HG03432 (cell line): ENCODE measurements at regions not wholly inside any gene's neighbourhood (a gene's known extent, or its start where the extent isn't known, plus 50 kb on each side); places are given as distances from the start of the nearest gene placed in this dataset.
A peak's percentile ranks its signal among the peaks of the same experiment; 100 is the strongest.
"Not testable (repeated sequence)": the region's sequence is repeated elsewhere in the genome, so short reads cannot be mapped to it uniquely, and the experiment has no call there.

ENCODE experiments used
- ATAC-seq: cut with Tn5 transposase; IDR thresholded peaks from one replicate; pipeline ENCODE4 v1.9.1; 2021; ENCODE audit warnings: mild to moderate bottlenecking, moderate library complexity; ENCODE audit not compliant: unreplicated experiment

DNA sequence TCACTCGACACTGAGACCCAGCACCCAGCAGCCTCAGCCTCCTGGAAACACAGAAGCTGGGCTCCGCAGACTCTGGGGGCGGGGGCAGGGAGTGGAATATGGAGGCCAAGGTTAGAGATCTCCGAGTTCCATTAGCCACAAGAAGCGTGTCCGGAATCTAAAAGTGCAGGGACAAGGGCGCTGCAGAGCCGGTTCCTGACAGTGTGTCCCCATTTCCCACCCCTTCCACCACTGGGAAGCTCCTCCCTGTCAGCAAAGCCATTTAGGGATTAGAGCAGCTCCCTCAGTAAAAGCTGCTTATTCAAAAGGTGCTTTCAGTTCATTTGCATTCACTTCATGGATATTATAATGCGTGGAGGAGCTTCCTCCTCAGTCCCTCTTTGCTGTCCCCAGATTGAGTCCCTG is 74.1 kb upstream of the HSPA9 start:
- ATAC-seq: peak; percentile 34

DNA sequence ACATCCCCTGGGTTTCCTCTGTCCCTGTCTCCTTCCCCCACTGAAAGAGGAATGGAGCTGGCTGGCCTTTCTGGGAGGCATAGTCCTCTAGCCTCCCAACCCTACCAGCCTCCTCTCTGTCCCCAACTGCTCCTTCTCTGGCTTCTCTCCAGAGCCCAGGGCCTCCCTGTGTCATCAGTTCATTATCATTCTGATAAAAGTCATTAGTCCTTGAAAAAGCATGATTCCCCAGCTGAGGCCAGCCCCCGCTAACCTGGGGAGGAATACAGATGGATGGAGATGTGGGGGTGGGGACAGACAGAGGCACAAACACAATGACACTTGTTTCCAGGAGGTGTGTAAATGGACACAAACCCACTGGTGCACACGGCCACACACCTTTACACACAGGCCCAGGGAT is 73.6 kb upstream of the HSPA9 start:
- no peak for ATAC-seq

DNA sequence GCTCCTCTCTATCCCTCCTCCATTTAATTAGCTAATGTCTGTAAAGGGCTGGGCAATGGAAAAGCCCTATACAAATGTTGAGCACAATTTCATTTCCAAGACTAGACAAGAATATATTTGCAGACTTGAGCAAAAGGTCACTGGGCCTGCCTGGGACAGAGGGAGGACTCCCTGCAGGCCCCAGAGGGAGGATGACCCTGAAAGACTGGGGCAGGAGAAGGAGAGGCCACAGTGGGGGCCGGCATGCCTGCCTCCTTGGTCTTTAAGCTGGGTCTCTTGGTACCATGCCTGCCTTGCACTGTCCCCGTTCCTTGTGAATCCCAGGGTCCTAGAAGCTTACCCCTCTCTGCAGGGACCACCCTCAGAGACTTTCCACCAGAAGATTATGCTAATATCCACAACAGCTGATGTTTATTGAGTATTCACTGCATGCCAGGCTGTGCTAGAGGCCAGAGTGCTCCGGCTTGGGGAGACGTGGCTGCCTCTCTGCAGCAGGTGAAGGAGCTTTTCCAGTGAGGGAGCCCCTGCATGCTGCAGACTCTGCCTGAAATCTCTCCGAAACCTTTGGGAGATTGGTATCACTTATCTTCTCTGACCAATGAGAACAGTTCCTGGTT is 72.7 kb upstream of the HSPA9 start:
- no peak for ATAC-seq

DNA sequence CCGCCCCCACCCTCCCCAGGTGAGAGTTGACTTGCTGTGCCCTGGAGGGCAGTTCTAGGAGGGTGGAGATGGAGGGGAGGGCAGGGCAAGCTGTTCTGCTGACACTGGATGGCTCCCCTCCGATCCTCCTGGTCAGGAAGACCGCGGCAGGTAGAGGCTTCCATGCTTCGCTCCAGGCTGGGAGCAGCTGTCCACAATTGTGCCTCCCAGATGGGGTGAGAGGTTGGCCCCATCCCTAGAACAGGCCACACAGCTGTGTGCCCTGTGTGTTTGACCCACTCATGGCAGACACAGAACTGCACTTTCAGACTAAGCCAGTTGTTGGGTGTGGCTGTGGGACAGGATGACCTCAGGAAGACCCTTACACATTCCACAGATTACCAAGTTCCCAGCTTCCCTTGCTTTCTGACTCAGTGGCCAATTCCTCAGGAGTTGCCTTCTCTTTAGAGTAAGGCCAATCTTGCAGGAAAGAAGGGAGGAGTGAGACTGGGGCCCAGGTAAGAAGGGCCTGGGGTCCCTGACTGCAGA is 72.1 kb upstream of the HSPA9 start:
- ATAC-seq: no peak

DNA sequence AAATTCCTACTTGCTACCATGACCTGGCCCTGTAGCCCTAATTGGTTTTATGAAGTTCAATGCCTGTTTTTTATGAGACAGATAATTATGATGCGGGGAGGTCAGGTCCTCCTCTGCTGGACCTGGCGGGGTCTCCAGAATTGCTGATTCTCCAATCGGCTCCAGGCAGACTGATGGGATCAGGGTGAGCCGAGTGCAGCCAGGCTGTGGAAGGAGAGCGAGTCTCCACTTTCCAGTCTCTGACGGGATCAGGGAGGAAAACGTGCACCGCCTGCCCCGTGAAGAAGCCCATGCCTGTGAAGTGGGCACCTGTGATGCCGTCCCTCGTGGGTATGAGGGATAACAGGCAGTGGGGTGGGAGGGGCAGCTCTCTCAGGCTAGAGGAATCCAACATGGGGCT is 71.5 kb upstream of the HSPA9 start:
- ATAC-seq: no peak

DNA sequence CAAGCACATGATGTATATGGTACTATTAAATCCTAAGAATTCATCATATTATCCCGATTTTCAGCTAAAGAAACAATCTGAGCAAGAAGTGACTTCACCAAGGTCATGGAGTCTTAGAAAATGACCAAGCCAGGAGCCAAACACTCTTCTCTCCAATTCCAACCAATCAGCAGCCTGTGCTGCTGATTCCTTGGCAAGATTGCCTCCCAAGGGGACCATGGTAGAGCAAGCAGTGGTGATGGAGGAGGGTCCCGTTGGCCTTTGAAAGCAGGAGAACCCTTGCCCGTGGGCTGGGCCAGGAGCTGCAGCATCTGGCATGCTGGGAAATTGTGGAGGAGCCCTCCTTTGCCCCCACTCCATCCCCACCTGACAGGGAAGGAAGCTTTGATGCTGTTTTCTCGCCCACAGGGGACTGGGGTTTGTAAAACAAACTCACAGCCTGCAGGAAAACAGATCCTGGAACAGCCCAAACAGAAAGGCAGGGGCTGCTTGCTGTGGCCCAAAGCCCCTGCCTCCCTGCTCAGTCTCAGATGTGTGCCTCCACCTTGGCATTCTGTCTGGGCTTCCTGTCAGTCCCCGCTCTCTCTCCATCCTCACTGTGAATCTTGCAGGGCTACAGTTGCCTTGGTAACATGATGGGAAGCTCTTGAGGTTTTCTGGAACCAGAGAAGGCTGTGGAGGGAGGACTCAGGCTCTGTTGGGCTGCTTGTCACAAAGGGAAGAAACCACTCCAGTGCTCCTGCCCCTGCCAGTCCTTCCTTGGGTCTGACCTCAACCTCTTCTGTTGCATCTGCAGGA is 70.8 kb upstream of the HSPA9 start:
- no peak for ATAC-seq

DNA sequence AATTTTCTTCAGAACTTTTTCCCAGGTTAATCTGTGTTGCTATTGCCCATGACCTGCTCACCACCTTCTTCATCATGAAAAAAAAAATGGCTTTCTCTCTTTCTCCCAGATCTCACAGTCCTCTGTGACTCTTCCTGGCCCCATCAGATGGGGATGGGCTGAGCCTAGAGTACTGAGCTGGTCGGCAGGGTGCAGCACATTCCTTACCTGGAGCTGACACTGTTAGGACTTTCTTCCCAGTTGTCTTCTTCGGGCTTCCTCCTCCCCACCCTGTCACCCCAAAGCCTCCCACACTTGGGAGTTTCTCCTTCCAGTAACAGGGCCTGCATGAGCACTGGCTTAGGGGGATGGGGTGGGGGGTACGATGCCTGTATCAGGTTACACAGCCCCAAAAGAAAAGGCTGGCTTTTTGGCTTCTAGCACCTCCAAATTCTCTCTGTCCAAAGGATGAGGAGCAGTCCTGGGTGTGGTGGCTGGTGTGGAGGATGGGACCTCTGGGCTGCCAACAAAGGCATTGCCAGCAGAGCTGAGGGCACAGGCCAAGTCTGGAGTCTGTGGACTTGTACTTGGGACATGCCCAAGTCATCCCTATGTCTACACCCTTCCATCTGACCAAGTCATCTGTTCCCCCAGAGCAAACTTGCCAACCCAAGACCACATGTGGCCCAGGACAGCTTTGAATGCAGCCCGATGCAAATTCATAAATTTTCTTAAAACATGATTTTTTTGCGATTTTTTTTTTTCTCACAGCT is 68.0 kb upstream of the HSPA9 start:
- no peak for ATAC-seq

DNA sequence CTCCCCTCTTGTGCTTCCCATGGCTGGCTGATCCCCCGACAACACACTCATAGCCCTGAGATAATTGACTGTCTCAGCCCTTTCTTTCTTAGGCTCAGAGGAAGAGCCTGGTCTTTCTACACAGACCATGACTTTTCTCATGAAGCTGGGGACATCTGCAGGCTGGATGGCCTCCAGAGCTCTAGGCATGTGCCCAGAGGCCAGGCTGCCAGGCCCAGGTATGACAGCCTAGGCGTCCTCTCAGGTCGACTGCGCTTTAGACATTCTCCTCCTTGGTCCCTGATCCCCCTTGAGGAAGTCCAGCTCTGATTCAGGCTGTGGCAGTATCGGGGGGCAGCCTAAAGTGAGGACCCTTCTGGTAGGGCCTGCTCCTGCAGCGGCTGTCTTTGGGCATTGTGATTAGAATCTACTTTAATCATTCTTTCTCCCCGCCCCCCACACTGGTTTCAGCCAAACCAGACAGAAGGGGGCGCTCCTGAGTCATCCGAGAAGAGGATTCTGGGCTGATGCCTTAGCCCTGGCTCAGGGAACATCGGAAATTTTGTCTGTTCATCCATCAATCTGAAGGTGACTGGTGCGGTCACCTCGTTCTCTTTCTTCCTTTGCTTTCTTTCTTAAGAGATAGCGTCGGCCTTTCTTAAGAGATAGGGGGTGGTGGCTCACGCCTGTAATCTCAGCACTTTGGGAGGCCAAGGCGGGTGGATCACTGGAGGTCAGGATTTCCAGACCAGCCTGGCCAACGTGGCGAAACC is 66.5 kb upstream of the HSPA9 start:
- ATAC-seq: no peak

DNA sequence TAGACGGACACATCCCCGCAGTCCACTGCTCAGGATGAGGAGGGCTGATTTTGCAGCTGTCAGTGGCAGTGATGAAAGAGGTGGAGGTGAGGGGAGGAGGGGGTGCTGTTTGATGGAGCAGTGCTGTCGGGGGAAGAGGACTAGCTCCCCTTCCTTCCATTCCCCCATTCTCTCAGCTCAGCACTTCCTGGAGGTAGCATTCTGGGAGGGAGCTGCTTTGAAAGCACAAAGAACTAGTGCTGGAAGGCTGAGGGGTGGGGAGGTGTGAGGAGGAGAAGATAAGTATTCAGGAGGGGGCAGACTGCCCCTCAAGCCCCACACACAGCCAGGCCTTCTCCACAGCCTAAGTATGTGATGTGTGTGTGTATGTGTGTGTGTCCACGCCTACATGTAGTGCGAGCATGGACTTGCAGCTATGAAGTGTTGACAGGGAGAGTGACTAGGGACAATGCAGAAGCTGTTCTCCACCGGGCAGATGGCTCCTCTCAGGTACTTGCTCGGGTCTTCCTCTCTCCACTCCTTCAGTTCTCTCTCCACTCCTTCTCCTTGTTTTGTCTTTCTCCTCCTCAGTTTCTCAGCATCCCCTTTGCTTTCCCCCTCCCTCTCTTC is 65.5 kb upstream of the HSPA9 start:
- ATAC-seq: no peak

DNA sequence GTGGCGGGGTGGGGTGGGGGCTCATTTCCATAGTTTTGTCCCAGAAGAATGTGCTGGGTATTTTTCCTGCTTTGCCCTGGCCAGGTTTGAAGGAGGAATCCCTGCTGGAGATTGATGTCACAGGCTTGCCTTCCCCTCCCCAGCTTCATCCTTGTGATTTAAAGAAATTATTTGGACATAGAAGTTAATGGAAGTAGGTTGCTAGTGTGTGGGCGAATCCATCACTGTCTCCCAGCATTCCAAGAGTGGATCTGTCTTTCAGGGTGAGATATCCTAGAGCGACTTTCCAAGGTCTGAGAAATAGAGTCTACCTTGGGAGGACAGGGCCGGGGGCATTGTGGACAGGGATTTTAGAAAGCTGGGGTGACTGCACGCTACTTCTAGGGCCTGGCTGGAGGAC is 64.9 kb upstream of the HSPA9 start:
- no peak for ATAC-seq

DNA sequence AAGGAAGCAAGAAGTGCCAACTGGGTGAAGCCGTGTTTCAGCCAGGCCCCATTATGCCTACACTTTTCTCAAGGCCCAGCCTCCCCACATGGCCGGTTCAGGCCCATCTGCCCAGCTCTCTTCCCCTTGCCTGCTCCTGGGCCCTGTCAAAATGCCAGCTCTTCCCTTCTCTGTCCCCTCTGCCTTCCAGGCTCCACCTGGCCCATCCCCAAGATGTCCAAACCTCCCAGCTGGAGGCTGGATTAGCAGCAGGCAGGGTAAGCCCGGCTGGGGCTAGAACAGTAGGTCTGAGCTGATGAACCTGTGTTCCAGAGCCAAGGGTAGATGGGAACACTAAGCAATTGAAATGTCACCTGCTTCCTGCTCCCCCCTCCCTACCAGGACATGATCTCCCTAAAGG is 64.1 kb upstream of the HSPA9 start:
- no peak for ATAC-seq

DNA sequence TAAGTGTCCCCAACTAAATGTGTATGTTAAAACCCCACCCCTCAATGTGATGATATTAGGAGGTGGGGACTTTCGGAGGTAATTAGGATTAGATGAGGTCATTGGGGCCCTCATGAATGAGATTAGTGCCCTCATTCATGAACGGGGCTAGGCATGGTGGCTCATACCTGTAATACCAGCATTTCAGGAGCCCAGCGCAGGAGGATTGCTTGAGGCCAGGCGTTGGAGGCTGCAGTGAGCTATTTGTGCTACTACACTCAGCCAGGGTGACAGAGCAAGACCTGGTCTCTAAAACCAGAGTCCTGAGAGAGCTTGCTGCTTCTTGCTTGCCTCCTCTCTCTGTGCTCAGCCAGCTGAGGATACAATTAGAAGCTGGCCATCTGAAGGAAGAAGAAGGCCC is 62.1 kb upstream of the HSPA9 start:
- no peak for ATAC-seq

DNA sequence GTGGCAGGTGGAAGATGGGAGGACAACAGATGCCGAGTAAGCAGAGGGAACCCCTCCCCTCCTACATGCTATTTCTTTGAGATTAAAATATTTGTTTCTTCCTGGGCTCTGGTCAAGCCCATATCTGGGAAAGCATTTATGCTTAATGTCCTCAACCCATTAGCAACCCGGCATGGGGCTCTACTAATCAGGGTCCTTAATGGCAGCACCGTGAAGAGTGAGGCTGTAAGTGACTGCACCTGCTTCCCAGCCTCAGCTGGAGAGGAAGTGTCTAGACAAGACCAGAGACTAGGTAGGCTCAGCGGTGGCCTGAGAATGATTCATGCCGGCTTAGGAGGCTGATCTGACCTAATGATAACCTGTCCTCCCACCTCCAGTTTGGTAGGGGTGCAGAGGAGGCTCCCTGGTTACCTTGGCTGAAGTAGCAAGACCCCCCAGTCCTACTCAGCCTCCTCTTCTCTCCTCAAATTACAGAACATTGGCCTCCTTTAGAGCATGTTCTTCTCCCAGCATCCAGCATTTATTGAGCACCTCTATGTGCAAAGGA is 61.3 kb upstream of the HSPA9 start:
- no peak for ATAC-seq

DNA sequence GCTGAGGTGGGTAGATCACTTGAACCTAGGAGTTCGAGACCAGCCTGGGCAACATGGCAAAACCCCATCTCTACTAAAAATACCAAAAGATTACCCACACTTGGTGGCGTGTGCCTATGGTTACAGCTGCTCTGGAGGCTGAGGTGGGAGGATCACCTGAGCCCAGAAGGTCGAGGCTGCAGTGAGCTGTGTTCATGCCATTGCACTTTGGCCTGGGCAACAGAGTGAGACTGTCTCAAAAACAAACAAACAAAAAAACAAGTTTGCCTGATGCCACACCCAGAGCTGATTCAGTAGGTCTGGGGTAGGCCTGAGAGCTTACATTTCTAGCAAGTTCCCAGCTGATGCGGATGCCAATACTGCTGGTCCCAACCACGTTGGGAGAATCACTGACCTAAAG is 60.5 kb upstream of the HSPA9 start:
- no peak for ATAC-seq

DNA sequence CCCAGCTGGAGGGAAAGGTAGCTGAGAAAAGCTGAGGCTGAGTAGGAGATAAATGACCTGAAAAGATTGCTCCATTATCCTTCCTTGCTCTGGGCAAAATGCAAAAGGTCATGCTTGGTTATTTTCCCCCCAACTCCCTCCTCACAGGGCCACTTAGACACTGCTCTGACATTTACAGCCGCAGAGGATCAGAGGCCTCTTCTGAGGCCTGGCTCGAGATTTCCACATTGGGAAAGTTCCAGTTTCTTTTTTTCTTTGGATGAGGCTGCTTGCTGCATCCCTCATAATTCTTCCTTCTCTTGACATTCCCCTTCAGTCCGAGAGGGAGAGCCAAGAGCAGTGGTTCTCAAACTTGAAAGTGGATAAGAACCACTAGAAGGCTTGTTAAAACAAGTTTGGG is 60.1 kb upstream of the HSPA9 start:
- no peak for ATAC-seq

DNA sequence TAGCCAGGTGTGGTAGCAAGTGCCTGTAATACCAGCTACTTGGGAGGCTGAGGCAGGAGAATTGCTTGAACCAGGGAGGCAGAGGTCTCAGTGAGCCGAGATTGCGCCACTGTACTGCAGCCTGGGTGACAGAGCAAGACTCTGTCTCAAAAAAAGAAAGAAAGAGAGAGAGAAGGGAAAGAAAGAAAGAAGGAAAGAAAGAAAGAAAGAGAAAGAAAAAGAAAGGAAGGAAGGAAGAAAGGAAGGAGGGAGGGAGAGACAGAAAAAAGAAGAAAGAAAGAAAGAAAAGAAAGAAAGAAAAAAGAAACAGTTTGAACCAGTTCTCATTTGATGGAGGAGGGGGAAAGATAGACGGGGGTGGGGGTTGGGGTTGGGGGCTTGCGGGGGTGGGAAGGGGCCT is 59.6 kb upstream of the HSPA9 start:
- not testable (repeated sequence) for ATAC-seq

DNA sequence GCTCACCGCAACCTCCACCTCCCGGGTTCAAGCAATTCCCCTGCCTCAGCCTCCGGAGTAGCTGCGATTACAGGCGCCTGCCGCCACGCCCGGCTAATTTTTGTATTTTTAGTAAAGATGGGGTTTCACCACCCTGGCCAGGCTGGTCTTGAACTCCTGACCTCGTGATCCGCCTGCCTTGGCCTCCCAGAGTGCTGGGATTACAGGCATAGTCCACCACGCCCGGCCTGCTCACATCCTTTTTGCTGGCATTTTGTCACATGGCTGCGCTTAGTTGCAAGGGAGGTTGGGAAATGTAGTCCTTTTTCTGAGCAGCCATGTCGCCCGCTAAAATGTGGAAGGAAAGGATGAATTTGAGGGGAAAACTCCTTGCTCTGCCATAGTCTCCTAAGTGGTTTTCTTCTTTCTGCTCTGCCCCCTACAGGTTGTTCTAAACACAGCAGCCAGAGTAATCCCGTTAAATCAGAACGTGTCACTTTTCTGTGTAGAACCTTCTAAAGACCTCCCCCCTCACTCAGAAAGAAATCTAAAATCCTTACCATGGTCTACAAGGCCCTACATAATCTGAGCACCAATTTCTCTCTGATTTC is 57.8 kb upstream of the HSPA9 start:
- ATAC-seq: no peak

DNA sequence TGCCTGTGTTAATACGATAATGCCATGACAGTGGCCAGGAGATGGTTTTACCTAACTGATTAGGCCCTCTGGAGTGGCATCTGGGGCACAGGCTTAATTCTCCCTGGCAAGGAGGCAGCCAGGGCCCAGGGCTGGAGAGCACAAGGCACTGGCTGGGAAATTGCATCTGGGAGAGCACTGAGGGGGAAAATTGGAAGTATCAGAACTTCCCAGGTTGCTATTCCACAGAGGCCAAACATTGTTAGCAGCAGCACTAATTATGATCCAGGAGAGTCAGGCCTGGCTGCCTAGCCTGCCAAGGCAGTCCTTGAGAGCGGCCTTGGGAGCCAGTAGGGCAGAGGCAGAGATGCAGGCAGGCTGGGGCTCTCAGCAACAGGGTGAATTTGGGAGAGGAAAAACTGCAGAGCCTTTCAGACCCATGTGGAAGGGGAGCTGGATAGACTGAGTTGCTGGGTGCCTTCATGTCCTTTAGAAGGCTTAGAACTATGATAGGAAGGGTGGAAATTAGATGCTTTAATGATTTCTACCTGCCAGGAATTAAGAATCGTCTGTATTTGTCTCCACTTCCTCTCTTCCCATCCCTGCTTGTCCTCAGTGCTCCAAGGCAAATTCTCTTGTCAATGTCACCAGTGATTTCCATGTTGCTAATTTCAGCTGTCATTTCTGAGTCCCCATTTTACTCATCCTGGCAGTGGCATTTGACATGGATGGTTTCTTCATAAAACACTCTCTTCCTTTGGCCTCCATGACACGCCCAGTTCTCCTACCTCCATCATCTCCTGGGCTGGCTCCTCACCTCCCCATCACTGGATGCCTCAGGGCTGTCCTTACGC is 56.1 kb upstream of the HSPA9 start:
- no peak for ATAC-seq

DNA sequence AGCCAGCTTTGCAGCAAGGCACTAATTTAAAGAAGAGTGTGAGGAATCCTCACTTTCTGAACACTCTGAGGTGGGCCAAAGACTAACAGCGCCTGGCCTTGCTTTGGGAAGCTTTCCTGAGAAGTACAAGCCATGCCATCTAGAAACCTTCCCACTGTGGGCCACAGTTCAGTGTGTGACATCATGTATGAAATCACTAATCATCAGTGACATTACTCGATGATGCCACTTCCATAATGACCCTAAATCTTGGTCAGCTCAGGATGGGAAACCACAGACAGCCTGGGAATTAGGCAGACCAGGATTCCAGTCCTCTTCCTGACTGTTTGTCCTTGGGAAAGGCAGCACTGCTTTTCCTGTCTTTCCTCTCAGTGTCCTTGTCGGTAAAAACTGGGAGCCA is 54.2 kb upstream of the HSPA9 start:
- ATAC-seq: no peak
